GM21737 (cell line): ENCODE measurements at regions not wholly inside any gene's neighbourhood (a gene's known extent, or its start where the extent isn't known, plus 50 kb on each side); places are given as distances from the start of the nearest gene placed in this dataset.

ENCODE experiments used
- ATAC-seq: cut with Tn5 transposase; IDR thresholded peaks from one replicate; pipeline ENCODE4 v1.9.1; 2021; ENCODE audit warnings: mild to moderate bottlenecking, moderate library complexity; ENCODE audit not compliant: unreplicated experiment

GRCh38 chr7:19455623-19456022 lies 253.2 kb downstream of the POLR1F start:
- ATAC-seq = no peak

- ATAC-seq = no peak
These were observed 260.7 kb downstream of the POLR1F start for GRCh38 chr7:19448091-19448490.

GRCh38 chr7:19442016-19442785 lies 266.6 kb downstream of the POLR1F start:
- no peak for ATAC-seq

GRCh38 chr7:19439517-19439916 lies 269.3 kb downstream of the POLR1F start:
- no peak for ATAC-seq

GRCh38 chr7:19437446-19437845 lies 271.4 kb downstream of the POLR1F start:
- ATAC-seq = no peak

- ATAC-seq = no peak
These were observed 280.9 kb downstream of the POLR1F start for GRCh38 chr7:19427944-19428343.

- ATAC-seq = no peak
These were observed 276.6 kb upstream of the FERD3L start for GRCh38 chr7:19421861-19422260.

GRCh38 chr7:19417231-19417630 lies 272.0 kb upstream of the FERD3L start:
- ATAC-seq = no peak

- ATAC-seq = no peak
These were observed 269.9 kb upstream of the FERD3L start for GRCh38 chr7:19415123-19415522.

- ATAC-seq = no peak
These were observed 268.3 kb upstream of the FERD3L start for GRCh38 chr7:19413443-19413965.

- no peak for ATAC-seq
These were observed 265.5 kb upstream of the FERD3L start for GRCh38 chr7:19410691-19411090.

GRCh38 chr7:19410106-19410505 lies 264.9 kb upstream of the FERD3L start:
- ATAC-seq = no peak

GRCh38 chr7:19408706-19409220 lies 263.5 kb upstream of the FERD3L start:
- ATAC-seq = no peak

- ATAC-seq = no peak
These were observed 262.0 kb upstream of the FERD3L start for GRCh38 chr7:19407270-19407669.

GRCh38 chr7:19405541-19405940 lies 260.3 kb upstream of the FERD3L start:
- no peak for ATAC-seq

GRCh38 chr7:19404912-19405329 lies 259.7 kb upstream of the FERD3L start:
- ATAC-seq = no peak

- no peak for ATAC-seq
These were observed 258.5 kb upstream of the FERD3L start for GRCh38 chr7:19403691-19404090.

- ATAC-seq = no peak
These were observed 256.2 kb upstream of the FERD3L start for GRCh38 chr7:19401461-19401860.

GRCh38 chr7:19400758-19401254 lies 255.6 kb upstream of the FERD3L start:
- no peak for ATAC-seq

GRCh38 chr7:19397911-19398310 lies 252.7 kb upstream of the FERD3L start:
- ATAC-seq = peak; percentile 78

GRCh38 chr7:19392246-19392645 lies 247.0 kb upstream of the FERD3L start:
- ATAC-seq = no peak

GRCh38 chr7:19390795-19391194 lies 245.6 kb upstream of the FERD3L start:
- no peak for ATAC-seq
